Lung (tissue), 11 donors: ENCODE measurements at regions not wholly inside any gene's neighbourhood (a gene's known extent, or its start where the extent isn't known, plus 50 kb on each side); places are given as distances from the start of the nearest gene placed in this dataset.
"Not testable (repeated sequence)": the region's sequence is repeated elsewhere in the genome, so short reads cannot be mapped to it uniquely, and the experiment has no call there.

Experiments used
- ATAC-seq: fragments of 200-7000 bp; cut with Tn5 transposase; one replicate; pipeline ENCODE4 v1.9.1; 2020; ENCODE audit warnings: moderate number of reproducible peaks; ENCODE audit not compliant: insufficient read depth, low FRiP score
- DNase-seq, 3 donors: peaks; one replicate each; pipeline ENCODE4 v3.0.0-alpha.2; 2013 to 2017
- H3K27ac ChIP-seq, 2 donors: one replicate each; pipeline ENCODE4 v1.5.1; 2013; ENCODE audit warnings: mild to moderate bottlenecking in 2 of 2, moderate library complexity in 2 of 2, control low read depth in 1 of 2, inconsistent platforms in 1 of 2, low read depth in 1 of 2, low read length in 1 of 2
- H3K27me3 ChIP-seq, 3 donors: one replicate each; pipeline ENCODE4 v1.5.1; 2013; ENCODE audit warnings: low read length in 2 of 3; ENCODE audit not compliant: control insufficient read depth in 3 of 3, insufficient read depth in 3 of 3
- H3K36me3 ChIP-seq, 4 donors: one replicate each; pipeline ENCODE4 v1.5.1; 2013; ENCODE audit warnings: low read length in 4 of 4, mild to moderate bottlenecking in 1 of 4, moderate library complexity in 1 of 4; ENCODE audit not compliant: control insufficient read depth in 4 of 4, insufficient read depth in 4 of 4
- H3K4me1 ChIP-seq, 5 donors: one replicate each; pipeline ENCODE4 v1.5.1; 2013; ENCODE audit warnings: low read length in 5 of 5, mild to moderate bottlenecking in 2 of 5, moderate library complexity in 1 of 5; ENCODE audit not compliant: control insufficient read depth in 5 of 5, insufficient read depth in 5 of 5
- H3K4me3 ChIP-seq: one replicate; pipeline ENCODE4 v1.5.1; 2013; ENCODE audit warnings: mild to moderate bottlenecking, control low read depth, moderate library complexity
- H3K9ac ChIP-seq, 2 donors: one replicate each; pipeline ENCODE4 v1.5.1; 2013; ENCODE audit warnings: low read length in 2 of 2, control low read depth in 1 of 2; ENCODE audit not compliant: insufficient read depth in 1 of 2
- H3K9me3 ChIP-seq, 4 donors: one replicate each; pipeline ENCODE4 v1.5.1; 2013; ENCODE audit warnings: low read length in 3 of 4, mild to moderate bottlenecking in 1 of 4, moderate library complexity in 1 of 4; ENCODE audit not compliant: control insufficient read depth in 4 of 4, insufficient read depth in 3 of 4
- WGBS, 2 donors: extraction: QIAGEN DNeasy Blood & Tissue Kit; methylation state at CpG; one replicate each; pipeline ENCODE4 v1.1.7; 2013; 5-methylcytosine and 5-hydroxymethylcytosine counted together
- TF ChIP-seq, protein P1 (sequence below): IDR thresholded peaks from 2 replicates; pipeline ENCODE4 v1.5.1; 2012; ENCODE audit warnings: mild to moderate bottlenecking; ENCODE audit errors: control extremely low read depth, extremely low read depth
- donor health status: control.
- donor health status: control.
- donor health status: Bipolar disorder and iron deficiency.
- donor health status: healthy.
- donor health status: DM: yes; HTN: yes; CAD: no.

GRCh38 chrX:144219035-144219434 lies 335.2 kb downstream of the UBE2NL start:
- Histone ChIP-seq H3K4me3 (no peak overlapping the region), H3K27ac (no peak overlapping the region), H3K9me3 (no peaks in the 10 kb centered on the region), H3K36me3 (no peaks in the 10 kb centered on the region), H3K4me1 (no peaks in the 10 kb centered on the region), H3K9ac (no peak overlapping the region), H3K27me3 (no peaks in the 10 kb centered on the region)
- peak in 1 of 3 donors; percentile 0 for DNase-seq
- peak; percentile 27 for ATAC-seq
- TF ChIP-seq, protein P1, sequence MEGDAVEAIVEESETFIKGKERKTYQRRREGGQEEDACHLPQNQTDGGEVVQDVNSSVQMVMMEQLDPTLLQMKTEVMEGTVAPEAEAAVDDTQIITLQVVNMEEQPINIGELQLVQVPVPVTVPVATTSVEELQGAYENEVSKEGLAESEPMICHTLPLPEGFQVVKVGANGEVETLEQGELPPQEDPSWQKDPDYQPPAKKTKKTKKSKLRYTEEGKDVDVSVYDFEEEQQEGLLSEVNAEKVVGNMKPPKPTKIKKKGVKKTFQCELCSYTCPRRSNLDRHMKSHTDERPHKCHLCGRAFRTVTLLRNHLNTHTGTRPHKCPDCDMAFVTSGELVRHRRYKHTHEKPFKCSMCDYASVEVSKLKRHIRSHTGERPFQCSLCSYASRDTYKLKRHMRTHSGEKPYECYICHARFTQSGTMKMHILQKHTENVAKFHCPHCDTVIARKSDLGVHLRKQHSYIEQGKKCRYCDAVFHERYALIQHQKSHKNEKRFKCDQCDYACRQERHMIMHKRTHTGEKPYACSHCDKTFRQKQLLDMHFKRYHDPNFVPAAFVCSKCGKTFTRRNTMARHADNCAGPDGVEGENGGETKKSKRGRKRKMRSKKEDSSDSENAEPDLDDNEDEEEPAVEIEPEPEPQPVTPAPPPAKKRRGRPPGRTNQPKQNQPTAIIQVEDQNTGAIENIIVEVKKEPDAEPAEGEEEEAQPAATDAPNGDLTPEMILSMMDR: no peak
- 37 to 40% methylated on average over 4 of the region's 4 CpGs for WGBS, 2 donors

DNA sequence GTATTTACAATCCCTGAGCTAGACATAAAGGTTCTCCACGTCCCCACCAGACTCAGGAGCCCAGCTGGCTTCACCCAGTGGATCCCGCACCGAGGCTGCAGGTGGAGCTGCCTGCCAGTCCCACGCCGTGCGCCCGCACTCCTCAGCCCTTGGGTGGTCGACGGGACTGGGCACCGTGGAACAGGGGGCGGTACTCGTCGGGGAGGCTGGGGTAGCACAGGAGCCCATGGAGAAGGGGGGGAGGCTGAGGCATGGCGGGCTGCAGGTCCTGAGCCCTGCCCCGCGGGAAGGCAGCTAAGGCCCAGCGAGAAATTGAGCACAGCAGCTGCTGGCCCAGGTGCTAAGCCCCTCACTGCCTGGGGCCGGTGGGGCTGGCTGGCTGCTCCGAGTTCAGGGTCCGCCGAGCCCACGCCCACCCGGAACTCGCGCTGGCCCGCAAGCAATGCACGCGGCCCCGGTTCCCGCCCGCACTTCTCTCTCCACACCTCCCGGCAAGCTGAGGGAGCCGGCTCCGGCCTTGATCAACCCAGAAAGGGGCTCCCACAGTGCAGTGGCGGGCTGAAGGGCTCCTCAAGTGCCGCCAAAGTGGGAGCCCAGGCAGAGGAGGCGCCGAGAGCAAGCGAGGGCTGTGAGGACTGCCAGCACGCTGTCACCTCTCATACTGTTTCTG lies 347.4 kb downstream of the UBE2NL start:
- not testable (repeated sequence) for H3K4me1 ChIP-seq, H3K36me3 ChIP-seq, H3K27me3 ChIP-seq, DNase-seq, H3K9ac ChIP-seq, ATAC-seq, H3K4me3 ChIP-seq, H3K27ac ChIP-seq
- 91 to 96% methylated on average over 15 to 40 of the region's 40 CpGs for WGBS, 2 donors
- peaks cover 0 to 17% (median 5%) of the 10 kb centered on the region in 4 donors for H3K9me3 ChIP-seq

- peaks cover 0 to 7% (median under 1%) of the 10 kb centered on the region in 4 donors for H3K9me3 ChIP-seq
- H3K27me3 ChIP-seq: no peaks in the 10 kb centered on the region
- ATAC-seq (no peak), DNase-seq (no peak)
- no peak overlapping the region for H3K9ac ChIP-seq
- 69 to 92% methylated on average over 1 of the region's 1 CpG for WGBS, 2 donors
- TF ChIP-seq, protein P1: no peak
- H3K36me3 ChIP-seq: no peaks in the 10 kb centered on the region
- H3K4me3 ChIP-seq: no peak overlapping the region
- no peaks in the 10 kb centered on the region for H3K4me1 ChIP-seq
- no peak overlapping the region for H3K27ac ChIP-seq
These were observed 369.5 kb downstream of the UBE2NL start for GRCh38 chrX:144253356-144253755.

DNA sequence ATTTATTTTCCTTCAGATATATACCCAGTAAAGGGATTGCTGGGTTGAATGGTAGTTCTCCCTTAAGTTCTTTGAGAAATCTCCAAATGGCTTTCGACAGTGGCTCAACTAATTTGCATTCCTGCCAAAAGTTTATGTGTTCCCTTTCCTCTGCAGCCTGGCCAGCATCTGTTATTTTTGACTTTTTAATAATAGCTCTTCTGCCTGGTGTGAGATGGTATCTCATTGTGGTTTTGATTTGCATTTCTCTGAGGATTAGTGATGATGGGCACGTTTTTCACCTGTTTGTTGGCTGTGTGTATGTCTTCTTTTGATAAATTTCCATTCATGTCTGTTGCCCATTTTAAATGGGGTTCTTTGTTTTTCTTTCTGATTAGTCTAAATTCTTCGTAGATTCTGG lies 375.2 kb downstream of the UBE2NL start:
- Histone ChIP-seq H3K27ac (no peak overlapping the region), H3K4me3 (no peak overlapping the region), H3K4me1 (no peaks in the 10 kb centered on the region), H3K9me3 (peaks cover 0 to 7% (median 0%) of the 10 kb centered on the region in 4 donors), H3K36me3 (no peaks in the 10 kb centered on the region), H3K9ac (no peak overlapping the region), H3K27me3 (no peaks in the 10 kb centered on the region)
- ATAC-seq (no peak), DNase-seq (no peak)
- TF ChIP-seq, protein P1: no peak
- 49 to 64% methylated on average over 3 of the region's 3 CpGs for WGBS, 2 donors
